Heart left ventricle (tissue), 13 donors: ENCODE measurements at regions not wholly inside any gene's neighbourhood (a gene's known extent, or its start where the extent isn't known, plus 50 kb on each side); places are given as distances from the start of the nearest gene placed in this dataset.

Experiments
- POLR2A ChIP-seq, 2 donors: fragments of 450-650 bp; IDR thresholded peaks; one replicate each; pipeline ENCODE4 v1.6.1; 2017; ENCODE audit warnings: antibody characterized with exemption in 2 of 2, mild to moderate bottlenecking in 2 of 2, moderate library complexity in 2 of 2
- TF ChIP-seq, protein P1 (sequence below), 12 donors: fragments of 200-600 bp; sonication (generic) in 4 of 12; IDR thresholded peaks; one replicate each; pipeline versions ENCODE4 v1.5.0 to v1.8.0; 2018 to 2022; ENCODE audit warnings: antibody characterized with exemption in 12 of 12, mild to moderate bottlenecking in 5 of 12
- donor health status: ischemic (EF 13 %, LVEDD 7.1; RV severe dilation, severe dysfunction).
- donor health status: DM: no; HTN: yes; CAD: no.
- donor health status: DM: no; HTN: no; CAD: no.
- donor health status: ischemic (EF 25% LVEDD 6.9; RV normal size, moderate dysfunction).
- donor health status: ischemic (EF 25% LVEDD 5.7; RV mildly dilated, moderate dysfunction).
- donor health status: ischemic (EF 35%, LVEDD 5.7; RV mildly dilated, moderate dysfunction).
- donor health status: nonischemic (EF 11% LVEDD 7.7; RV severe dilation, severe dysfunction).
- donor health status: DM: yes; HTN: yes; CAD: no.
- donor health status: PGD.
- donor health status: ischemic (EF 29% LVEDD 5.4; RV normal size, mild dysfunction).
- donor health status: nonischemic (EF 23%, LVEDD 6.1; RV moderate dilation, normal function).

DNA sequence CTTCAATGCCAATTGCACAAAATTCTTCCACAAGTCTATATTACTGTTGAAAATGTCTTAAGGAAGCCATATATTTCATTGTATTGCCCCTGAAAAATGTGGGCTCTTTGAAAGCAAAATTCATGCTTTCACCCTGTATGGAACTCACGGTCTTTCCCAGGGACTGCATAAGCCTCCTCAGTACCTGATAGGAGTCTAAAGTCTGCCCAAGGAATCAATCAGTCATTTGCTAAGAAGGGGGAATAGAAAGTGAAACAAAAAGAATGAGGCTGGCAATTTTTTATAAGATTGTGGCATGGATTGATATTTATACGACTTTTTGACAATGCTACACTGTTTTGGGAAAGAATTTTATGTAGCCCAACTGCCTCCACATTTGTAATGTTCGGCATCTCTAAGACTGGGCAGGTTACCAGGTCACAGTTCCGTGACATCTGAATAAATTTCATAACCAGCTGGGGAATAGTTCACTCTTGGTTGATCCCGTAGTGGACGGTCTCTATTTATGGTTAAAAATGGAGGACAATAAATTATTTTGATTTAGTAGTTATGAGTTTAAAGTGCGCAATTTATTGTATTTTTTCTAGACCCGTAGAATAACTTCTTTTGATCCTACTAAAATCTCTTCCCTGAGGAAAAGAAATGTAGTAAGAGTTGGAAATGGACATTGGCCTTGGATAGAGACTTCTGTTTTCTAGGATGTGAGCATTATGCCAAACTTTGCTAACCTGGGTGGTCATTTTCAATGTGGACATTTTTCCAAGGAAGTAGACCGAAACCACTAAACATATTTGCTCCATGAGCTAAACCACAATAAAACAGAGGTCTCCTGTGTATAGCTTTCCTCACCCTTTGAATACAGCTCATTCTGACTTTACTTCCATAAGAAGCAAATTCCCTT is 1585.4 kb downstream of the EFNB2 start:
- TF ChIP-seq POLR2A (IDR thresholded peaks at IDR 0.05), result no peak
- TF ChIP-seq, protein P1, sequence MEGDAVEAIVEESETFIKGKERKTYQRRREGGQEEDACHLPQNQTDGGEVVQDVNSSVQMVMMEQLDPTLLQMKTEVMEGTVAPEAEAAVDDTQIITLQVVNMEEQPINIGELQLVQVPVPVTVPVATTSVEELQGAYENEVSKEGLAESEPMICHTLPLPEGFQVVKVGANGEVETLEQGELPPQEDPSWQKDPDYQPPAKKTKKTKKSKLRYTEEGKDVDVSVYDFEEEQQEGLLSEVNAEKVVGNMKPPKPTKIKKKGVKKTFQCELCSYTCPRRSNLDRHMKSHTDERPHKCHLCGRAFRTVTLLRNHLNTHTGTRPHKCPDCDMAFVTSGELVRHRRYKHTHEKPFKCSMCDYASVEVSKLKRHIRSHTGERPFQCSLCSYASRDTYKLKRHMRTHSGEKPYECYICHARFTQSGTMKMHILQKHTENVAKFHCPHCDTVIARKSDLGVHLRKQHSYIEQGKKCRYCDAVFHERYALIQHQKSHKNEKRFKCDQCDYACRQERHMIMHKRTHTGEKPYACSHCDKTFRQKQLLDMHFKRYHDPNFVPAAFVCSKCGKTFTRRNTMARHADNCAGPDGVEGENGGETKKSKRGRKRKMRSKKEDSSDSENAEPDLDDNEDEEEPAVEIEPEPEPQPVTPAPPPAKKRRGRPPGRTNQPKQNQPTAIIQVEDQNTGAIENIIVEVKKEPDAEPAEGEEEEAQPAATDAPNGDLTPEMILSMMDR (IDR thresholded peaks at IDR 0.05), result no peak
